Ecto neural progenitor cell (in vitro differentiated cells): ENCODE measurements at regions not wholly inside any gene's neighbourhood (a gene's known extent, or its start where the extent isn't known, plus 50 kb on each side); places are given as distances from the start of the nearest gene placed in this dataset.
"Not testable (repeated sequence)": the region's sequence is repeated elsewhere in the genome, so short reads cannot be mapped to it uniquely, and the experiment has no call there.

Source experiments
- DNase-seq: peaks from one replicate; pipeline ENCODE4 v3.0.0-alpha.2; 2018; ENCODE audit warnings: low spot score

- DNase-seq, result no peak
Observed at GRCh38 chr1:99502400-99502799, 143.5 kb upstream of the PALMD start.

GRCh38 chr1:99503276-99503747 lies 142.6 kb upstream of the PALMD start:
- no peak for DNase-seq

- no peak for DNase-seq
Observed at GRCh38 chr1:99504287-99504686, 141.6 kb upstream of the PALMD start.

- no peak for DNase-seq
Observed at GRCh38 chr1:99506631-99507030, 139.3 kb upstream of the PALMD start.

- not testable (repeated sequence) for DNase-seq
Observed at GRCh38 chr1:99507446-99507845, 138.5 kb upstream of the PALMD start.

GRCh38 chr1:99507906-99508732 lies 137.8 kb upstream of the PALMD start:
- no peak for DNase-seq

GRCh38 chr1:99508733-99509445 lies 137.0 kb upstream of the PALMD start:
- DNase-seq, result not testable (repeated sequence)

GRCh38 chr1:99514823-99515552 lies 130.9 kb upstream of the PALMD start:
- DNase-seq, result not testable (repeated sequence)

GRCh38 chr1:99516141-99516540 lies 129.8 kb upstream of the PALMD start:
- DNase-seq, result no peak

GRCh38 chr1:99520121-99520520 lies 125.8 kb upstream of the PALMD start:
- DNase-seq, result no peak

- no peak for DNase-seq
Observed at GRCh38 chr1:99525331-99525730, 120.6 kb upstream of the PALMD start.

- DNase-seq, result no peak
Observed at GRCh38 chr1:99527078-99527477, 118.8 kb upstream of the PALMD start.

- no peak for DNase-seq
Observed at GRCh38 chr1:99527545-99527944, 118.4 kb upstream of the PALMD start.

- no peak for DNase-seq
Observed at GRCh38 chr1:99529002-99529401, 116.9 kb upstream of the PALMD start.

- DNase-seq, result no peak
Observed at GRCh38 chr1:99531578-99532275, 114.2 kb upstream of the PALMD start.

GRCh38 chr1:99532276-99532580 lies 113.7 kb upstream of the PALMD start:
- DNase-seq, result no peak

- no peak for DNase-seq
Observed at GRCh38 chr1:99533909-99534637, 111.8 kb upstream of the PALMD start.

- no peak for DNase-seq
Observed at GRCh38 chr1:99534638-99534930, 111.3 kb upstream of the PALMD start.

GRCh38 chr1:99535470-99536164 lies 110.3 kb upstream of the PALMD start:
- DNase-seq, result no peak

GRCh38 chr1:99537886-99538617 lies 107.9 kb upstream of the PALMD start:
- DNase-seq, result no peak

GRCh38 chr1:99538618-99538956 lies 107.3 kb upstream of the PALMD start:
- DNase-seq, result no peak
